ENCODE measurements at regions not wholly inside any gene's neighbourhood (a gene's known extent, or its start where the extent isn't known, plus 50 kb on each side); places are given as distances from the start of the nearest gene placed in this dataset.

- no peak for DNase-seq (ENCODE audit: low spot score)
These were observed 74.3 kb downstream of the RTL6 start for GRCh38 chr22:44423556-44424358.

- no peak for DNase-seq (ENCODE audit: low spot score)
These were observed 75.2 kb downstream of the RTL6 start for GRCh38 chr22:44422746-44423380.

- no peak for DNase-seq (ENCODE audit: low spot score)
These were observed 78.6 kb downstream of the RTL6 start for GRCh38 chr22:44419429-44419828.

GRCh38 chr22:44413211-44413610, 84.8 kb downstream of the RTL6 start:
- no peak for DNase-seq (ENCODE audit: low spot score)

- DNase-seq (ENCODE audit: low spot score): no peak
These were observed 85.8 kb downstream of the RTL6 start for GRCh38 chr22:44412136-44412731.

GRCh38 chr22:44411226-44412135, 86.6 kb downstream of the RTL6 start:
- DNase-seq (ENCODE audit: low spot score): no peak

- peak; percentile 52 for DNase-seq (ENCODE audit: low spot score)
These were observed 87.5 kb downstream of the RTL6 start for GRCh38 chr22:44410451-44410991.

- DNase-seq (ENCODE audit: low spot score): no peak
These were observed 88.1 kb downstream of the RTL6 start for GRCh38 chr22:44409974-44410316.

GRCh38 chr22:44409211-44409973, 88.6 kb downstream of the RTL6 start:
- DNase-seq (ENCODE audit: low spot score): no peak

GRCh38 chr22:44408829-44409192, 89.2 kb downstream of the RTL6 start:
- DNase-seq (ENCODE audit: low spot score): no peak

- DNase-seq (ENCODE audit: low spot score): no peak
These were observed 89.8 kb downstream of the RTL6 start for GRCh38 chr22:44407987-44408828.

- DNase-seq (ENCODE audit: low spot score): peak; percentile 51
These were observed 90.7 kb downstream of the RTL6 start for GRCh38 chr22:44407171-44407986.

- DNase-seq (ENCODE audit: low spot score): no peak
These were observed 91.5 kb downstream of the RTL6 start for GRCh38 chr22:44406341-44407170.

- no peak for DNase-seq (ENCODE audit: low spot score)
These were observed 92.4 kb downstream of the RTL6 start for GRCh38 chr22:44405661-44406060.

GRCh38 chr22:44404341-44405020, 91.7 kb upstream of the SHISAL1 start:
- DNase-seq (ENCODE audit: low spot score): no peak

- no peak for DNase-seq (ENCODE audit: low spot score)
These were observed 91.0 kb upstream of the SHISAL1 start for GRCh38 chr22:44403602-44404329.

GRCh38 chr22:44403166-44403565, 90.4 kb upstream of the SHISAL1 start:
- no peak for DNase-seq (ENCODE audit: low spot score)

Data from AG20443 (cell line).